Endothelial cell of umbilical vein (primary cell): ENCODE measurements at regions not wholly inside any gene's neighbourhood (a gene's known extent, or its start where the extent isn't known, plus 50 kb on each side); places are given as distances from the start of the nearest gene placed in this dataset.

Experiments used
- CTCF ChIP-seq, 2 donors: IDR thresholded peaks; 1 replicate in 1 of 2; 2 replicates in 1 of 2; pipeline ENCODE4 v1.5.1; 2011; ENCODE audit warnings: low read length in 2 of 2, mild to moderate bottlenecking in 2 of 2, moderate library complexity in 2 of 2, control low read depth in 1 of 2, inconsistent platforms in 1 of 2, low read depth in 1 of 2; ENCODE audit not compliant: insufficient read depth in 1 of 2; ENCODE audit errors: extremely low read depth in 1 of 2
- EZH2 ChIP-seq: IDR thresholded peaks from 2 replicates; pipeline ENCODE4 v1.6.1; 2012; ENCODE audit warnings: borderline replicate concordance, low read depth, mild to moderate bottlenecking, moderate library complexity, low read length, inconsistent platforms; ENCODE audit not compliant: severe bottlenecking
- POLR2AphosphoS5 ChIP-seq: IDR thresholded peaks from 2 replicates; pipeline ENCODE4 v1.6.1; 2012; ENCODE audit warnings: low read depth, mild to moderate bottlenecking, control low read depth, low read length, moderate library complexity; ENCODE audit not compliant: insufficient read depth

DNA sequence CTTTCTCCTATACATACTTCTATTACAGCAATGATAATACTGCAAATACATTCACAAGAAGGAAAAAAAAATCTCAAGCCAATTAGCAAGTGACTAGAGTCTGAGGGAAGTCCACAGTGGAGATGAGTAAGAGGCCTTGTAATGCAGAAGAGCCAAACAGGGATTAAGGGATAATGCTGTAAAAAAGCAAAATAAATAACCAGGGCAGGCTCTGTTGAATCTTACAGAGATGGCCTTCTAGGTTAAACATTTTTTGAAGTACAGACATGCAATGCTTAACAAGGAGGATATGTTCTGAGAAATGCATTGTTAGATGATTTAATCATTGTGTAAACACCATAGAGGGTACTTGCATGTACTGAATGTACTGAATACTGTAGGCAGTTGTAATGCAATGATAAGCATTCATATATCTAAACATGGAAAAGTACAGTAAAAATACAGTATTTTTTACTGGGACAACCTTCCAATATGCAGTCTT lies 122.1 kb upstream of the RMDN2 start:
- no peak for TF ChIP-seq POLR2AphosphoS5
- TF ChIP-seq EZH2 = no peak
- no peak for TF ChIP-seq CTCF (IDR thresholded peaks at IDR 0.05; ENCODE audit: extremely low read depth in 1 of 2, insufficient read depth in 1 of 2, low read depth in 1 of 2, low read length in 2 of 2)
